A549 (cell line): ENCODE measurements at regions not wholly inside any gene's neighbourhood (a gene's known extent, or its start where the extent isn't known, plus 50 kb on each side); places are given as distances from the start of the nearest gene placed in this dataset.

ENCODE experiments used
- ATAC-seq, 2 experiments: fragments of 200-7000 bp in 1 of 2; fragments of >200 bp in 1 of 2; cut with Nextera tagmentation in 1 of 2; cut with Tn5 transposase in 1 of 2; 3 replicates each; pipeline versions ENCODE4 v1.8.0 to v1.9.1; 2018 to 2020; ENCODE audit warnings: mild to moderate bottlenecking in 1 of 2, moderate library complexity in 1 of 2
- CTCF ChIA-PET: fragments of 300-600 bp; sonication (Branson Sonifier 250); formaldehyde crosslinking; extraction: SDS; loops from one replicate; lab custom pipeline; 2021; ENCODE audit warnings: antibody characterized with exemption, inconsistent platforms; lab: Yijun Ruan, JAX
- POLR2A ChIA-PET: fragments of 350-600 bp; formaldehyde crosslinking; extraction: SDS; loops from one replicate; lab custom pipeline; 2021; ENCODE audit warnings: antibody characterized with exemption, inconsistent platforms; lab: Yijun Ruan, JAX
- DNase-seq, 2 experiments: peaks; one replicate each; pipeline versions ENCODE4 v3.0.0 to v3.0.0-alpha.2; 2011 to 2016; ENCODE audit warnings: low read depth in 1 of 2, low spot score in 1 of 2
- FAIRE-seq: peaks from 2 replicates; lab custom pipeline; 2011; peaks lifted over from hg19 to GRCh38; lab: Jason Lieb, UNC
- H3K27ac ChIP-seq, 2 experiments: fragments of >200 bp; sonication (Bioruptor Twin); formaldehyde crosslinking; 3 replicates each; pipeline ENCODE4 v1.5.1; 2016 to 2017
- H3K4me1 ChIP-seq: fragments of >200 bp; sonication (Bioruptor Twin); formaldehyde crosslinking; 3 replicates; pipeline ENCODE4 v1.6.1; 2016
- H3K4me2 ChIP-seq: fragments of >200 bp; sonication (Bioruptor Twin); formaldehyde crosslinking; 3 replicates; pipeline ENCODE4 v1.6.1; 2016
- H3K4me3 ChIP-seq: fragments of >200 bp; sonication (Bioruptor Twin); formaldehyde crosslinking; 3 replicates; pipeline ENCODE4 v1.5.1; 2016
- H3K9me3 ChIP-seq: fragments of >200 bp; sonication (Bioruptor Twin); formaldehyde crosslinking; 3 replicates; pipeline ENCODE4 v1.6.1; 2016
- CEBPB ChIP-seq, 2 experiments: fragments of >200 bp in 1 of 2; sonication (Bioruptor Twin) in 1 of 2; formaldehyde crosslinking in 1 of 2; IDR thresholded peaks; 2 replicates each; pipeline ENCODE4 v1.6.1; 2012 to 2016
- CHD4 ChIP-seq: fragments of 200-600 bp; sonication (generic); IDR thresholded peaks from 2 replicates; pipeline ENCODE4 v1.6.1; 2016; ENCODE audit warnings: antibody characterized with exemption, mild to moderate bottlenecking, borderline replicate concordance
- EHMT2 ChIP-seq: fragments of 200-600 bp; sonication (generic); IDR thresholded peaks from 2 replicates; pipeline ENCODE4 v1.6.1; 2016; ENCODE audit warnings: antibody characterized with exemption, low read depth, mild to moderate bottlenecking, moderate library complexity
- FOSL2 ChIP-seq, 2 experiments: fragments of 450-650 bp in 1 of 2; fragments of >200 bp in 1 of 2; sonication (Bioruptor Twin) in 1 of 2; formaldehyde crosslinking; IDR thresholded peaks; 2 replicates each; pipeline versions ENCODE4 v1.5.0 to v1.6.1; 2016 to 2020; ENCODE audit warnings: mild to moderate bottlenecking in 1 of 2, moderate library complexity in 1 of 2
- FOXS1 ChIP-seq: fragments of 250-450 bp; sonication (Bioruptor Pico); IDR thresholded peaks from 2 replicates; pipeline ENCODE4 v1.5.0; 2020; ENCODE audit warnings: mild to moderate bottlenecking, moderate library complexity
- GATA3 ChIP-seq: IDR thresholded peaks from 2 replicates; pipeline ENCODE4 v1.6.1; 2012; ENCODE audit warnings: borderline replicate concordance
- HDAC2 ChIP-seq: fragments of 200-600 bp; sonication (generic); IDR thresholded peaks from 2 replicates; pipeline ENCODE4 v1.6.1; 2016
- HMGXB4 ChIP-seq: fragments of 250-450 bp; sonication (Bioruptor Pico); IDR thresholded peaks from 2 replicates; pipeline ENCODE4 v1.5.0; 2021; ENCODE audit warnings: mild to moderate bottlenecking, moderate library complexity, borderline replicate concordance
- JUNB ChIP-seq: fragments of >200 bp; sonication (Bioruptor Twin); formaldehyde crosslinking; IDR thresholded peaks from 2 replicates; pipeline ENCODE4 v1.6.1; 2016
- MAX ChIP-seq: IDR thresholded peaks from 2 replicates; pipeline ENCODE4 v1.6.1; 2012
- MYC ChIP-seq: IDR thresholded peaks from 2 replicates; pipeline ENCODE4 v1.6.1; 2012; ENCODE audit warnings: mild to moderate bottlenecking, inconsistent platforms, low read length, improper control_type of control experiment, borderline replicate concordance
- NPAS2 ChIP-seq: fragments of 250-450 bp; sonication (Bioruptor Pico); IDR thresholded peaks from 2 replicates; pipeline ENCODE4 v1.8.0; 2022; ENCODE audit warnings: mild to moderate bottlenecking, moderate library complexity, borderline replicate concordance
- NR3C1 ChIP-seq: fragments of >200 bp; sonication (Bioruptor Twin); formaldehyde crosslinking; IDR thresholded peaks from 3 replicates; pipeline ENCODE4 v1.6.1; 2017
- RAD21 ChIP-seq, 2 experiments: fragments of >200 bp in 1 of 2; sonication (Bioruptor Twin) in 1 of 2; formaldehyde crosslinking in 1 of 2; IDR thresholded peaks in 1 of 2; conservative IDR thresholded peaks in 1 of 2; 2 replicates in 1 of 2; 3 replicates in 1 of 2; pipeline ENCODE4 v1.6.1; 2012 to 2018; ENCODE audit warnings: inconsistent platforms in 1 of 2
- RARB ChIP-seq: fragments of 250-450 bp; sonication (Bioruptor Pico); IDR thresholded peaks from 2 replicates; pipeline ENCODE4 v1.8.0; 2021; ENCODE audit warnings: mild to moderate bottlenecking, moderate library complexity
- RCOR1 ChIP-seq: fragments of 150-350 bp; IDR thresholded peaks from 2 replicates; pipeline ENCODE4 v1.6.1; 2014; ENCODE audit warnings: antibody characterized with exemption, low read length, low read depth
- ZFP36 ChIP-seq: fragments of 450-650 bp; IDR thresholded peaks from 2 replicates; pipeline ENCODE4 v1.6.1; 2014; ENCODE audit warnings: borderline replicate concordance; ENCODE audit not compliant: partially characterized antibody
- WGBS: methylation state at CpG from one replicate; pipeline ENCODE4 v1.1.6; 2017; ENCODE audit errors: missing lambda C conversion rate; 5-methylcytosine and 5-hydroxymethylcytosine counted together
- TF ChIP-seq, protein P1 (sequence below): IDR thresholded peaks from 2 replicates; pipeline ENCODE4 v1.6.1; 2012; ENCODE audit warnings: low read depth, borderline replicate concordance

DNA sequence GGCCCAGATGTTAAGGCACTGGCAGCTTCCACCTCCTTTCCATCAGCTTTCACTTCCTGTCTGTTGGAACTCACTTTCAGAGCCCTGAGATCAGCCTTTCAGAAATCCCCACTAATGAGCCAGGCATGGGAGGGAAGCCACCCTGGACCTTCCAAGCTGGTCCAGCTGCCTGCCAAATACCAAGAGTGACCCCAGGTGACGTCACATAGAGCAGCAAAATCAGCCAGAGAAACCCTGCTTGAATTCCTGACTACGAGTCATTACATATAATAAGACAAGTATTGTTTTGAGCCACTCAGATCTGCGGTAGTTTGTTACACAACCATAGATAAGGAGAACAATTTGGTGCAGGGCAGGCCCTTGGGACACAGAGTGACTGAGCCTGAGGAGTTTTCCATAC is 556.0 kb upstream of the JAG1 start:
- ChIA-PET POLR2A (no interaction called here), CTCF (interaction anchor here (1.1 to 1.6 kb wide), 3 partner anchors 9 to 45 kb away, joined by 3 to 4 read pairs (median 3); no protein-coding TSS in a partner anchor)
- ATAC-seq: peak; percentile 62 to 84; a peak in 5 of 6 replicates
- TF ChIP-seq FOSL2 (IDR thresholded peaks at IDR 0.05): no peak
- 0 out of 2 replicates have a peak, but pooled peaks have one; percentile 38 for TF ChIP-seq FOSL2 (CRISPR knock-in tag; IDR thresholded peaks at IDR 0.05)
- 0 out of 2 replicates have a peak, but pooled peaks have one; percentile 24 for TF ChIP-seq GATA3
- TF ChIP-seq NR3C1: no peak
- TF ChIP-seq EHMT2: no peak
- 0 out of 4 replicates have a peak, but pooled peaks of 1 of the 2 experiments have one; percentile 25 for TF ChIP-seq CEBPB (IDR thresholded peaks at IDR 0.05)
- no peak for TF ChIP-seq MYC
- TF ChIP-seq RCOR1: no peak
- TF ChIP-seq MAX: peak; percentile 36; the same call in 1 of the 2 replicates
- TF ChIP-seq RAD21 (conservative IDR thresholded peaks at IDR 0.05 in 1 of 2, IDR thresholded peaks at IDR 0.05 in 1 of 2): peak; percentile 40 to 43; a peak in 3 of 5 replicates
- TF ChIP-seq, all 56 proteins: peak for 5
- DNase-seq (peak; percentile 15 to 66), FAIRE-seq (no peak)
- peaks cover 18% of the 10 kb centered on the region for H3K4me1 ChIP-seq
- peak overlapping the region; percentile 45 to 47 for H3K27ac ChIP-seq
- H3K4me3 ChIP-seq: no peak overlapping the region
- H3K9me3 ChIP-seq: no peaks in the 10 kb centered on the region
- 20% methylated on average over 3 of the region's 3 CpGs for WGBS
- H3K4me2 ChIP-seq: peak overlapping the region; percentile 22

DNA sequence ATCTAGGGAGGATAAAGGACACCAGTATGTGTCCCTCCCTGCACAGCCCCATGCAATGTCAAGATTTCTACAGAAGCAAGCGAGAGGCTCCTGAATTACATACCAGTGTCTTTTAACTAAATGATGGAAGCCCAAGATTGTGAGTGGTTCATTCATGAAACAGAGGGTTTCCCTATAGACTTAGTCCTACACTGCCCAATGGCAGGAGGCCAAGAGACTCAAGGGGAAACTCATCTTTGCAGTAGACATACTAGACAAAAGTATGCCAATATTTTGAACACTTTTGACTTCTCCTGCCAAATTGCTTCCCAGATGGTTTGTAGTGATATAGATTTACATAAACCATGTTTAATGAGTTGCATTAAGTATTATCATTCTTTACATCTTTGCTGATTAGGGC is 557.2 kb upstream of the JAG1 start:
- CTCF ChIA-PET: interaction anchor here (0.9 kb wide), 1 partner anchor 41 kb away, joined by 3 read pairs; no protein-coding TSS in a partner anchor
- POLR2A ChIA-PET: no interaction called here
- 84% methylated on average over 1 of the region's 1 CpG for WGBS

DNA sequence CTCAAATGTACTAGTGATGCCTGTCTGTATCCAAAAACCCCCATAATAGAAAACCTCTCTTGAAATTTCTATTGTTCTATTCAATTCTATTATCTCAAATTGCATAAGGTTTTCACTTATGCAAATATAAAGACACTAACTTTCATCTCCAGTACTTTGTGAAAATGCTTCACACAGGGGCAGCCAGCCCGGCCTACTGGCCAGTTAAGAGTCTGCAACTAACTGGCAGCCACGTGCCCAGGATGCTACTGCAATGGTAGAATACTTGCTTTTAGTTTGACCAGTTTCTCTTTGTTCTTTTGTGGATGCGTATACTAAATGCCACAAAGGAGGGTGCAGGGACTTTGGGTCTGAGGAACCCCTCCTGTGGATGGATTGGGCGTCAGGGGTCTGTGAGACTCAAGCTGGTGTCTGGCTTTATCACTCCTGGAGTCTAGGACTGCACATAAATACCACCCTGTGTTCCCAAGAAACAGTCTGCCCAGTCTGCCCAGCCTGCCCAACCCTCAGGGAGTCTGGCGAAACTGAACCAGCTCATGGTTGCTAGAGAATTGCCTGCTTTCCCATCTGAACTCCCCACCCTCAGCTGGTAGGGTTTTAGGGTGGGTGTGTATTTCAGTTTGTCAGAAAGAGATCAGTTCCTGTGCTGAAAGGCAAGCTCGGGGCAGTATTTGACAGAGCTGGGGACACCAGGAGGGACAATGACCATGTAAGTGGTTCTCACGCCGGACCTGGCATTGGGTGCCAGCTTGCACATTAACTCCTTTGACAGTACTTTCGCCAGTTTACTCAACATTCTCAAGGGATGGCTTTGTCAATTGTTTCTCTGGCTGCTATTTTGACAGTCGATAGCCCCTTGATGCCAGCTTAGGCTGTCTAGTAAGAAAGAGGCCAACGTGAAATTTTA is 558.2 kb upstream of the JAG1 start:
- 96% methylated on average over 11 of the region's 11 CpGs for WGBS
- no peak overlapping the region for H3K4me3 ChIP-seq
- H3K9me3 ChIP-seq: no peaks in the 10 kb centered on the region
- ChIA-PET CTCF (interaction anchor here (0.9 to 1.3 kb wide), 3 partner anchors 8 to 560 kb away, joined by 3 to 4 read pairs (median 3); no protein-coding TSS in a partner anchor), POLR2A (no interaction called here)
- DNase-seq: no peak
- H3K4me2 ChIP-seq: no peak overlapping the region
- TF ChIP-seq HMGXB4 (CRISPR knock-in tag): no peak
- TF ChIP-seq RAD21 (conservative IDR thresholded peaks at IDR 0.05 in 1 of 2, IDR thresholded peaks at IDR 0.05 in 1 of 2): 0 out of 5 replicates have a peak, but pooled peaks of 1 of the 2 experiments have one; percentile 1
- H3K4me1 ChIP-seq: peaks cover 18% of the 10 kb centered on the region
- no peak for ATAC-seq
- FAIRE-seq: no peak
- H3K27ac ChIP-seq: peak overlapping the region in 1 of 2 experiments; percentile 18; a peak in 1 of 6 replicates

More for the DNA sequence above, 557.2 kb upstream of the JAG1 start:
- H3K4me2 ChIP-seq: no peak overlapping the region
- FAIRE-seq (no peak), ATAC-seq (no peak), DNase-seq (no peak)
- peaks cover 18% of the 10 kb centered on the region for H3K4me1 ChIP-seq
- H3K4me3 ChIP-seq: no peak overlapping the region
- H3K9me3 ChIP-seq: no peaks in the 10 kb centered on the region
- TF ChIP-seq NPAS2: no peak
- TF ChIP-seq HDAC2: no peak
- TF ChIP-seq ZFP36: no peak
- TF ChIP-seq JUNB: no peak
- no peak for TF ChIP-seq CHD4
- no peak for TF ChIP-seq FOXS1
- no peak for TF ChIP-seq GATA3
- TF ChIP-seq RARB: no peak
- no peak for TF ChIP-seq EHMT2
- TF ChIP-seq, protein P1, sequence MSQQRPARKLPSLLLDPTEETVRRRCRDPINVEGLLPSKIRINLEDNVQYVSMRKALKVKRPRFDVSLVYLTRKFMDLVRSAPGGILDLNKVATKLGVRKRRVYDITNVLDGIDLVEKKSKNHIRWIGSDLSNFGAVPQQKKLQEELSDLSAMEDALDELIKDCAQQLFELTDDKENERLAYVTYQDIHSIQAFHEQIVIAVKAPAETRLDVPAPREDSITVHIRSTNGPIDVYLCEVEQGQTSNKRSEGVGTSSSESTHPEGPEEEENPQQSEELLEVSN: no peak
- TF ChIP-seq, all 56 proteins: peak for 0
- peak overlapping the region in 1 of 2 experiments; percentile 46; a peak in 3 of 6 replicates for H3K27ac ChIP-seq
